ENCODE measurements at regions not wholly inside any gene's neighbourhood (a gene's known extent, or its start where the extent isn't known, plus 50 kb on each side); places are given as distances from the start of the nearest gene placed in this dataset.

DNA sequence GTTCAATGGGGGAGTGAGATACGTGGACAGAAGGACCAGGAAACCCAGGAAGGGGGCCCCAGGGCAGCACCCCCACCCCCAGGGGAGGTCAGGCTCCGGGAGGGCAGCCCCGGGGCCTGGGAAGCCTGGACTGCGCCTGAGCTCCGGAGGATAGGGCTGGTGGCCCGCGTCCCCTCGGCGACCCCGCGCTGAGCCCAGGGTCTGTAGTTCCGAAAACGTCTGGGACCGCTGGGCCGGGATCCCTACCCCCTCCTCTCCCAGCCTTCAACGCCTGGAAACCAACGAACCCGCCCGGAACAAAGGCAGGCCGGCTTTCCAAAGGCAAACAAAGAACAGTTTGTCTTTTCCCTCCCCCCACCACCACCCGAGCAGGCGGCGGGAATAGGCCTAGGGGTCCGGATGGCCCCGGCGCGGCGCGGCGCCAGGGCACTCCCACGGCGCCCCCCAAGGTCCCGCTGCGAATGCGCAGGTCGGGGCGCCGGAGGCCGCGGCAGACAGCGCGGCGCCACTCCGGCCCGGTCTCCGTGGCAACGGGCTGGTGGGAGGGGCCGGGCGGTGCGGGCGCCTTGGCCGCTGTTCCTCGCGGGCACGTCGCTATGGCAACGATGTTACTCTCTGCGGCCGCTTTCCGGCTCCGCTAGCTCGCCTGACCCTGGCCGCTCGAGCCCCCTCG, 58.5 kb downstream of the IGLL1 start (continued):
- TF ChIP-seq AGO2 (optimal IDR thresholded peaks at IDR 0.05; ENCODE audit: low read depth, low read length) (peak; percentile 67), SMARCC2 (IDR thresholded peaks at IDR 0.05) (no peak), PTBP1 (IDR thresholded peaks at IDR 0.05; ENCODE audit: low read depth, low read length, poor library complexity, severe bottlenecking) (no peak), ZFP37 (CRISPR knock-in tag; IDR thresholded peaks at IDR 0.05; ENCODE audit: borderline replicate concordance) (no peak), CENPT (CRISPR knock-in tag; IDR thresholded peaks at IDR 0.05; ENCODE audit: low read depth) (no peak), FOXO1 (CRISPR knock-in tag; IDR thresholded peaks at IDR 0.05) (peak; percentile 70), SRSF1 (optimal IDR thresholded peaks at IDR 0.05; ENCODE audit: low read depth, low read length) (peak; percentile 90), ZNF564 (CRISPR knock-in tag; IDR thresholded peaks at IDR 0.05) (no peak), RARA (CRISPR knock-in tag; IDR thresholded peaks at IDR 0.05) (peak; percentile 89), CBX5 (CRISPR knock-in tag; IDR thresholded peaks at IDR 0.05; ENCODE audit: borderline replicate concordance) (peak; percentile 79; the same call in 1 of the 2 replicates), GPN1 (CRISPR knock-in tag; IDR thresholded peaks at IDR 0.05; ENCODE audit: borderline replicate concordance) (no peak), TOE1 (CRISPR knock-in tag; IDR thresholded peaks at IDR 0.05) (no peak), SP5 (CRISPR knock-in tag; IDR thresholded peaks at IDR 0.05; ENCODE audit: borderline replicate concordance, low read depth) (peak; percentile 78), GZF1 (CRISPR knock-in tag; IDR thresholded peaks at IDR 0.05) (no peak), HOXA7 (CRISPR knock-in tag; IDR thresholded peaks at IDR 0.05) (no peak), ZNF460 (CRISPR knock-in tag; IDR thresholded peaks at IDR 0.05; ENCODE audit: borderline replicate concordance) (no peak), SALL2 (CRISPR knock-in tag; IDR thresholded peaks at IDR 0.05) (peak; percentile 74; the same call in 1 of the 2 replicates)
- TF ChIP-seq, protein P1, sequence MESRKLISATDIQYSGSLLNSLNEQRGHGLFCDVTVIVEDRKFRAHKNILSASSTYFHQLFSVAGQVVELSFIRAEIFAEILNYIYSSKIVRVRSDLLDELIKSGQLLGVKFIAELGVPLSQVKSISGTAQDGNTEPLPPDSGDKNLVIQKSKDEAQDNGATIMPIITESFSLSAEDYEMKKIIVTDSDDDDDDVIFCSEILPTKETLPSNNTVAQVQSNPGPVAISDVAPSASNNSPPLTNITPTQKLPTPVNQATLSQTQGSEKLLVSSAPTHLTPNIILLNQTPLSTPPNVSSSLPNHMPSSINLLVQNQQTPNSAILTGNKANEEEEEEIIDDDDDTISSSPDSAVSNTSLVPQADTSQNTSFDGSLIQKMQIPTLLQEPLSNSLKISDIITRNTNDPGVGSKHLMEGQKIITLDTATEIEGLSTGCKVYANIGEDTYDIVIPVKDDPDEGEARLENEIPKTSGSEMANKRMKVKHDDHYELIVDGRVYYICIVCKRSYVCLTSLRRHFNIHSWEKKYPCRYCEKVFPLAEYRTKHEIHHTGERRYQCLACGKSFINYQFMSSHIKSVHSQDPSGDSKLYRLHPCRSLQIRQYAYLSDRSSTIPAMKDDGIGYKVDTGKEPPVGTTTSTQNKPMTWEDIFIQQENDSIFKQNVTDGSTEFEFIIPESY (CRISPR knock-in tag; IDR thresholded peaks at IDR 0.05): no peak
- TF ChIP-seq, protein P2, sequence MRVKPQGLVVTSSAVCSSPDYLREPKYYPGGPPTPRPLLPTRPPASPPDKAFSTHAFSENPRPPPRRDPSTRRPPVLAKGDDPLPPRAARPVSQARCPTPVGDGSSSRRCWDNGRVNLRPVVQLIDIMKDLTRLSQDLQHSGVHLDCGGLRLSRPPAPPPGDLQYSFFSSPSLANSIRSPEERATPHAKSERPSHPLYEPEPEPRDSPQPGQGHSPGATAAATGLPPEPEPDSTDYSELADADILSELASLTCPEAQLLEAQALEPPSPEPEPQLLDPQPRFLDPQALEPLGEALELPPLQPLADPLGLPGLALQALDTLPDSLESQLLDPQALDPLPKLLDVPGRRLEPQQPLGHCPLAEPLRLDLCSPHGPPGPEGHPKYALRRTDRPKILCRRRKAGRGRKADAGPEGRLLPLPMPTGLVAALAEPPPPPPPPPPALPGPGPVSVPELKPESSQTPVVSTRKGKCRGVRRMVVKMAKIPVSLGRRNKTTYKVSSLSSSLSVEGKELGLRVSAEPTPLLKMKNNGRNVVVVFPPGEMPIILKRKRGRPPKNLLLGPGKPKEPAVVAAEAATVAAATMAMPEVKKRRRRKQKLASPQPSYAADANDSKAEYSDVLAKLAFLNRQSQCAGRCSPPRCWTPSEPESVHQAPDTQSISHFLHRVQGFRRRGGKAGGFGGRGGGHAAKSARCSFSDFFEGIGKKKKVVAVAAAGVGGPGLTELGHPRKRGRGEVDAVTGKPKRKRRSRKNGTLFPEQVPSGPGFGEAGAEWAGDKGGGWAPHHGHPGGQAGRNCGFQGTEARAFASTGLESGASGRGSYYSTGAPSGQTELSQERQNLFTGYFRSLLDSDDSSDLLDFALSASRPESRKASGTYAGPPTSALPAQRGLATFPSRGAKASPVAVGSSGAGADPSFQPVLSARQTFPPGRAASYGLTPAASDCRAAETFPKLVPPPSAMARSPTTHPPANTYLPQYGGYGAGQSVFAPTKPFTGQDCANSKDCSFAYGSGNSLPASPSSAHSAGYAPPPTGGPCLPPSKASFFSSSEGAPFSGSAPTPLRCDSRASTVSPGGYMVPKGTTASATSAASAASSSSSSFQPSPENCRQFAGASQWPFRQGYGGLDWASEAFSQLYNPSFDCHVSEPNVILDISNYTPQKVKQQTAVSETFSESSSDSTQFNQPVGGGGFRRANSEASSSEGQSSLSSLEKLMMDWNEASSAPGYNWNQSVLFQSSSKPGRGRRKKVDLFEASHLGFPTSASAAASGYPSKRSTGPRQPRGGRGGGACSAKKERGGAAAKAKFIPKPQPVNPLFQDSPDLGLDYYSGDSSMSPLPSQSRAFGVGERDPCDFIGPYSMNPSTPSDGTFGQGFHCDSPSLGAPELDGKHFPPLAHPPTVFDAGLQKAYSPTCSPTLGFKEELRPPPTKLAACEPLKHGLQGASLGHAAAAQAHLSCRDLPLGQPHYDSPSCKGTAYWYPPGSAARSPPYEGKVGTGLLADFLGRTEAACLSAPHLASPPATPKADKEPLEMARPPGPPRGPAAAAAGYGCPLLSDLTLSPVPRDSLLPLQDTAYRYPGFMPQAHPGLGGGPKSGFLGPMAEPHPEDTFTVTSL (CRISPR knock-in tag; IDR thresholded peaks at IDR 0.05; ENCODE audit: borderline replicate concordance): no peak
- TF ChIP-seq, protein P3, sequence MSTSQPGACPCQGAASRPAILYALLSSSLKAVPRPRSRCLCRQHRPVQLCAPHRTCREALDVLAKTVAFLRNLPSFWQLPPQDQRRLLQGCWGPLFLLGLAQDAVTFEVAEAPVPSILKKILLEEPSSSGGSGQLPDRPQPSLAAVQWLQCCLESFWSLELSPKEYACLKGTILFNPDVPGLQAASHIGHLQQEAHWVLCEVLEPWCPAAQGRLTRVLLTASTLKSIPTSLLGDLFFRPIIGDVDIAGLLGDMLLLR (CRISPR knock-in tag; IDR thresholded peaks at IDR 0.05): 0 out of 2 replicates have a peak, but pooled peaks have one; percentile 48
- TF ChIP-seq, protein P4, sequence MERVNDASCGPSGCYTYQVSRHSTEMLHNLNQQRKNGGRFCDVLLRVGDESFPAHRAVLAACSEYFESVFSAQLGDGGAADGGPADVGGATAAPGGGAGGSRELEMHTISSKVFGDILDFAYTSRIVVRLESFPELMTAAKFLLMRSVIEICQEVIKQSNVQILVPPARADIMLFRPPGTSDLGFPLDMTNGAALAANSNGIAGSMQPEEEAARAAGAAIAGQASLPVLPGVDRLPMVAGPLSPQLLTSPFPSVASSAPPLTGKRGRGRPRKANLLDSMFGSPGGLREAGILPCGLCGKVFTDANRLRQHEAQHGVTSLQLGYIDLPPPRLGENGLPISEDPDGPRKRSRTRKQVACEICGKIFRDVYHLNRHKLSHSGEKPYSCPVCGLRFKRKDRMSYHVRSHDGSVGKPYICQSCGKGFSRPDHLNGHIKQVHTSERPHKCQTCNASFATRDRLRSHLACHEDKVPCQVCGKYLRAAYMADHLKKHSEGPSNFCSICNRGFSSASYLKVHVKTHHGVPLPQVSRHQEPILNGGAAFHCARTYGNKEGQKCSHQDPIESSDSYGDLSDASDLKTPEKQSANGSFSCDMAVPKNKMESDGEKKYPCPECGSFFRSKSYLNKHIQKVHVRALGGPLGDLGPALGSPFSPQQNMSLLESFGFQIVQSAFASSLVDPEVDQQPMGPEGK (CRISPR knock-in tag; IDR thresholded peaks at IDR 0.05): peak; percentile 91
